ENCODE measurements at regions not wholly inside any gene's neighbourhood (a gene's known extent, or its start where the extent isn't known, plus 50 kb on each side); places are given as distances from the start of the nearest gene placed in this dataset.

- peak; percentile 31; the same call in 1 of the 2 replicates for TF ChIP-seq CTCF (IDR thresholded peaks at IDR 0.05)
Measured at GRCh38 chr5:8585230-8586018, 716.5 kb downstream of the MTRR start.

- no peak for TF ChIP-seq CTCF (IDR thresholded peaks at IDR 0.05)
Measured at GRCh38 chr5:8590959-8591358, 722.0 kb downstream of the MTRR start.

- TF ChIP-seq CTCF (IDR thresholded peaks at IDR 0.05), result no peak
Measured at GRCh38 chr5:8598356-8598755, 729.4 kb downstream of the MTRR start.

- TF ChIP-seq CTCF (IDR thresholded peaks at IDR 0.05), result no peak
Measured at GRCh38 chr5:8598996-8599395, 730.0 kb downstream of the MTRR start.

- TF ChIP-seq CTCF (IDR thresholded peaks at IDR 0.05), result no peak
Measured at GRCh38 chr5:8600843-8601242, 731.9 kb downstream of the MTRR start.

- no peak for TF ChIP-seq CTCF (IDR thresholded peaks at IDR 0.05)
Measured at GRCh38 chr5:8601831-8602354, 732.9 kb downstream of the MTRR start.

GRCh38 chr5:8606231-8606630, 737.3 kb downstream of the MTRR start:
- no peak for TF ChIP-seq CTCF (IDR thresholded peaks at IDR 0.05)

All from LNCAP (cell line).